RWPE1 (cell line): ENCODE measurements at regions not wholly inside any gene's neighbourhood (a gene's known extent, or its start where the extent isn't known, plus 50 kb on each side); places are given as distances from the start of the nearest gene placed in this dataset.

Source experiments
- CTCF ChIA-PET: fragments of 350-600 bp; sonication (Branson Sonifier 250); formaldehyde crosslinking; extraction: SDS; loops from one replicate; lab custom pipeline; 2021; lab: Yijun Ruan, JAX
- POLR2A ChIA-PET: fragments of 400-600 bp; formaldehyde crosslinking; extraction: SDS; loops from one replicate; lab custom pipeline; 2020; ENCODE audit warnings: antibody characterized with exemption; ENCODE audit not compliant: low non-redundant PET; lab: Yijun Ruan, JAX
- DNase-seq: peaks from one replicate; pipeline ENCODE4 v3.0.0; 2012; ENCODE audit warnings: low spot score
- H3K27ac ChIP-seq: fragments of 450-650 bp; 2 replicates; pipeline ENCODE4 v1.5.1; 2017
- TF ChIP-seq, protein P1 (sequence below): fragments of 450-650 bp; conservative IDR thresholded peaks from 2 replicates; pipeline ENCODE4 v1.5.1; 2017; ENCODE audit warnings: low read depth, mild to moderate bottlenecking

DNA sequence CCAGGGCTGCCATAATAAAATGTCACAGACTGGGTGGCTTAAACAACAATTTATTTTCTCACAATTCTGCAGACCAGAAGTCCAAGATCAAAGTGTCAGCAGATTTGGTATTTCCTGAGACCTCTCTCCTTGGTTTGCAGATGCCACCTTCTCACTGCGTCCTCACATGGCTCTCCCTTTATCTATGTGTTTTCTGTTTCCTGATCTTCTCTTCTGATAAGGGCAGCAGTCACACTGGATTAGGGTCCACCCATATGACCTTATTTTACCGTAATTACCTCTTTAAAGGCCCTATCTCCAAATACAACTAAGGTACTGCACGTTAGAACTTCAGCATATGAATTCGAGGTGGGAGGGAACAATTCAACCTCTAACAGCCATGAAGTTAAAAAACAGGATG, 238.9 kb upstream of the API5 start:
- ChIA-PET CTCF (no interaction called here), POLR2A (no interaction called here)
- DNase-seq, result no peak
- no peak overlapping the region for H3K27ac ChIP-seq
- TF ChIP-seq, protein P1, sequence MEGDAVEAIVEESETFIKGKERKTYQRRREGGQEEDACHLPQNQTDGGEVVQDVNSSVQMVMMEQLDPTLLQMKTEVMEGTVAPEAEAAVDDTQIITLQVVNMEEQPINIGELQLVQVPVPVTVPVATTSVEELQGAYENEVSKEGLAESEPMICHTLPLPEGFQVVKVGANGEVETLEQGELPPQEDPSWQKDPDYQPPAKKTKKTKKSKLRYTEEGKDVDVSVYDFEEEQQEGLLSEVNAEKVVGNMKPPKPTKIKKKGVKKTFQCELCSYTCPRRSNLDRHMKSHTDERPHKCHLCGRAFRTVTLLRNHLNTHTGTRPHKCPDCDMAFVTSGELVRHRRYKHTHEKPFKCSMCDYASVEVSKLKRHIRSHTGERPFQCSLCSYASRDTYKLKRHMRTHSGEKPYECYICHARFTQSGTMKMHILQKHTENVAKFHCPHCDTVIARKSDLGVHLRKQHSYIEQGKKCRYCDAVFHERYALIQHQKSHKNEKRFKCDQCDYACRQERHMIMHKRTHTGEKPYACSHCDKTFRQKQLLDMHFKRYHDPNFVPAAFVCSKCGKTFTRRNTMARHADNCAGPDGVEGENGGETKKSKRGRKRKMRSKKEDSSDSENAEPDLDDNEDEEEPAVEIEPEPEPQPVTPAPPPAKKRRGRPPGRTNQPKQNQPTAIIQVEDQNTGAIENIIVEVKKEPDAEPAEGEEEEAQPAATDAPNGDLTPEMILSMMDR, result no peak

DNA sequence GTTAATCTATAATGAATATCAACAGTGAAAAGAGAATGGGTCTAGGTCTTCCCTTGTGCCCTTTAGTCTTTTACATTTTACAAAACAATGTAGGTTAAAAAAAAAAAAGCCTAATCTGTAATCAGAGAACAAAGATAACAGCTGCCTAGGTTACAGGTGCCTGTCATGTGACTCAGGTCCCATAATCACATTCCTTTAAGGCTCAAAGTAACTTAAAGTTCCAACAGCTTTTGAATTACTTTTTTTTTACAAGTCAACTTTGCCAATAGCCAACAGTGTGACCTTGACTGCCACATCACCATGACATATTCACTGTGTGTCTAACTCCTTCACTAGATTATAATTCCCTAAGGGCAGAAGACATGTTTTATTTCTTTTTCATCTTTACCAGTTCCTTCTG, 237.0 kb upstream of the API5 start:
- CTCF ChIA-PET, result no interaction called here
- H3K27ac ChIP-seq, result no peak overlapping the region
- POLR2A ChIA-PET, result no interaction called here
- TF ChIP-seq, protein P1, result no peak
- no peak for DNase-seq

DNA sequence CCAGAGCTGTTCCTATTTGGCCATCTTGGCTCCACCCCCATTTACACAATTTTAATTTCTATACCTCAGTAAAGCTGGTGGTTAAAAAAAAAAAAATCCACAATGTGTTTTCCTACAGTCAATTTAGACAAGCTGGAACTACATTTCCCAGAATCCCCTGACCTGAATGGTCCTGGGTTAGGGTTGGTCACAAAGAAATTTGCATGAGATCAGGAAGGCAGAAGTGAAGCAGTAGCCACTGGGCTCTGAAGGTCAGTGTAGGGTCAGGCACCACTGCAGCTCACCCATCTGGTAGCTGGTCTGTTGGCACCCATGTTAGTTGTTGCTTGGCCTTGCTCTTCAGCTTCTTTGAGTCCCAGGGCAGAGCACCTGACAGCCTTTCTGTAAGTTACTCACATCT, 210.7 kb upstream of the API5 start:
- no peak overlapping the region for H3K27ac ChIP-seq
- ChIA-PET CTCF (no interaction called here), POLR2A (no interaction called here)
- DNase-seq, result no peak
- TF ChIP-seq, protein P1, result no peak

DNA sequence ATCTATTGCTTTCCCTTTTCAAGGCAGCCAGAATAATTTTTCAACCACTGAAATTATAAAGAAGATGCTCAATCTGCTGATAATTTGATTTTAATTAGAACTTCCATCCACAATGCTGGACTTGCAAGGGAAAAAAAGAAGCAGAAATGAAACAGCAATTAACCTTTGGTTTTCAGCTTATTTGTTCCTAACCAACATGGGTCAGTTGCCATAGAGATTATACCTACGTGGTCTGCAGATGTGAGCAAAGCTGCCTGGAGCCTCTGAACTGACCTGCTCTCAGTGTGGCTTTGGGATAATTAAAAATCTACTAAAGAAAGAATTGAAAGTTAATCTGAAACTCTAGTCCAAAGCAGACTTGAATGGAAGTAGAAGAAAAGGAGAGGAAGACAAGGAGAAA, 195.7 kb upstream of the API5 start:
- TF ChIP-seq, protein P1, result no peak
- no peak overlapping the region for H3K27ac ChIP-seq
- DNase-seq, result no peak
- CTCF ChIA-PET, result no interaction called here
- POLR2A ChIA-PET, result no interaction called here

DNA sequence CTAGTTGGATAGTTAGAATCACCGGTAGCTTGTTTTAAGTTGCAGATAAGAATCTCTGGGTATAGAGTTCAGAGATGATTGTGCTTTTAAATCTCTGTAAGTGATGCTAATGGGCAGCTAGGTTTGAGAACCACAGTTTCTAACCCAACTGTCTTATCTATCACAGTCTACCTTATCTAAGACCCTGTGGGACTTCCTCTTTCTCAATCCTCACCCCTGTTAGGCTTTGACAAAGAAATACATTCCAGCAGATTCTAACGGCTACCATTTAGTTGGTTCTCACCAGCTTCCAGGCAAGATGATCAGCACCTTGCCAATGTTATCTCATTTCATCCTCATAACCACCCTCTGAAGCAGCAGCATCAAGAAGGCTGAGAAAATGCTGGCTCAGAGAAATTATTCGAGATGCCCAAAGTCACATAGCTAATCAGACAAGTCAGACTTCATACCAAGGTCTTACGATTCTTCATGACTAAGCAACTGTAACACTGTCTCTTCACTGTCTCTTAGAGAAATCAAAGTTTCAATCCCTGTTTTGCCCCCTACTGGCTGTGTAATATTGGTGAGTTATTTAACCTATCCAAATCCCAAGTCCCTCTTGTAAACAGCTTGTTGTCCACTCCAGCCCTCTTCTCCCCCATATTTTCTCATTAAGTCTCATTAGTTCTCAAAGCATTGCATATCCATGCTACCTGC, 192.4 kb upstream of the API5 start:
- ChIA-PET POLR2A (no interaction called here), CTCF (no interaction called here)
- TF ChIP-seq, protein P1, result no peak
- H3K27ac ChIP-seq, result no peak overlapping the region
- DNase-seq, result no peak

GRCh38 chr11:43122546-43122945, 189.2 kb upstream of the API5 start:
- ChIA-PET CTCF (no interaction called here), POLR2A (no interaction called here)
- TF ChIP-seq, protein P1, result no peak
- H3K27ac ChIP-seq, result no peak overlapping the region
- DNase-seq, result no peak
